ENCODE measurements at regions not wholly inside any gene's neighbourhood (a gene's known extent, or its start where the extent isn't known, plus 50 kb on each side); places are given as distances from the start of the nearest gene placed in this dataset.
"Not testable (repeated sequence)": the region's sequence is repeated elsewhere in the genome, so short reads cannot be mapped to it uniquely, and the experiment has no call there.

GRCh38 chr20:12759493-12759892, 249.3 kb upstream of the SPTLC3 start:
- not testable (repeated sequence) for TF ChIP-seq CBFB (CRISPR knock-in tag; IDR thresholded peaks at IDR 0.05; ENCODE audit: low read depth); ZBTB43 (CRISPR knock-in tag; IDR thresholded peaks at IDR 0.05)

Data from WTC11 (cell line).